Putamen (tissue), 1 donor: ENCODE measurements at regions not wholly inside any gene's neighbourhood (a gene's known extent, or its start where the extent isn't known, plus 50 kb on each side); places are given as distances from the start of the nearest gene placed in this dataset.
"Not testable (repeated sequence)": the region's sequence is repeated elsewhere in the genome, so short reads cannot be mapped to it uniquely, and the experiment has no call there.

Experiments used
- DNase-seq: peaks from one replicate; pipeline ENCODE4 v3.0.0-alpha.2; 2016; ENCODE audit warnings: low spot score

GRCh38 chr17:30586818-30587595, 109.8 kb downstream of the GOSR1 start:
- DNase-seq = no peak

GRCh38 chr17:30584810-30585209, 107.6 kb downstream of the GOSR1 start:
- DNase-seq = no peak

GRCh38 chr17:30580916-30581315, 103.7 kb downstream of the GOSR1 start:
- DNase-seq = no peak

- no peak for DNase-seq
These were observed 102.6 kb downstream of the GOSR1 start for GRCh38 chr17:30579610-30580315.

GRCh38 chr17:30578015-30578717, 101.0 kb downstream of the GOSR1 start:
- not testable (repeated sequence) for DNase-seq
